GM19328 (cell line): ENCODE measurements at regions not wholly inside any gene's neighbourhood (a gene's known extent, or its start where the extent isn't known, plus 50 kb on each side); places are given as distances from the start of the nearest gene placed in this dataset.
A peak's percentile ranks its signal among the peaks of the same experiment; 100 is the strongest.

ENCODE experiments used
- ATAC-seq: cut with Tn5 transposase; IDR thresholded peaks from one replicate; pipeline ENCODE4 v1.9.1; 2021; ENCODE audit warnings: mild to moderate bottlenecking, moderate library complexity; ENCODE audit not compliant: unreplicated experiment

GRCh38 chr18:76647322-76647721, 152.3 kb upstream of the ZNF516 start:
- no peak for ATAC-seq

GRCh38 chr18:76644580-76644979, 149.5 kb upstream of the ZNF516 start:
- ATAC-seq, result no peak

- ATAC-seq, result no peak
Observed at GRCh38 chr18:76643996-76644395, 149.0 kb upstream of the ZNF516 start.

- ATAC-seq, result no peak
Observed at GRCh38 chr18:76643199-76643598, 148.2 kb upstream of the ZNF516 start.

GRCh38 chr18:76640438-76640837, 145.4 kb upstream of the ZNF516 start:
- ATAC-seq, result no peak

GRCh38 chr18:76634564-76634963, 139.5 kb upstream of the ZNF516 start:
- no peak for ATAC-seq

- no peak for ATAC-seq
Observed at GRCh38 chr18:76633588-76634269, 138.7 kb upstream of the ZNF516 start.

- ATAC-seq, result no peak
Observed at GRCh38 chr18:76627444-76627843, 132.4 kb upstream of the ZNF516 start.

- no peak for ATAC-seq
Observed at GRCh38 chr18:76626991-76627390, 131.9 kb upstream of the ZNF516 start.

GRCh38 chr18:76622651-76623050, 127.6 kb upstream of the ZNF516 start:
- no peak for ATAC-seq

- no peak for ATAC-seq
Observed at GRCh38 chr18:76621782-76622495, 126.9 kb upstream of the ZNF516 start.

- no peak for ATAC-seq
Observed at GRCh38 chr18:76621226-76621625, 126.2 kb upstream of the ZNF516 start.

GRCh38 chr18:76620321-76621170, 125.5 kb upstream of the ZNF516 start:
- ATAC-seq, result peak; percentile 78

GRCh38 chr18:76619621-76620315, 124.7 kb upstream of the ZNF516 start:
- no peak for ATAC-seq

GRCh38 chr18:76619261-76619620, 124.2 kb upstream of the ZNF516 start:
- no peak for ATAC-seq

GRCh38 chr18:76618721-76619120, 123.7 kb upstream of the ZNF516 start:
- no peak for ATAC-seq

GRCh38 chr18:76616373-76616772, 121.3 kb upstream of the ZNF516 start:
- ATAC-seq, result no peak

- ATAC-seq, result no peak
Observed at GRCh38 chr18:76615065-76615733, 120.2 kb upstream of the ZNF516 start.

GRCh38 chr18:76613755-76614120, 118.7 kb upstream of the ZNF516 start:
- no peak for ATAC-seq

GRCh38 chr18:76613053-76613754, 118.2 kb upstream of the ZNF516 start:
- ATAC-seq, result no peak
